Prostate gland (tissue), 2 donors: ENCODE measurements at regions not wholly inside any gene's neighbourhood (a gene's known extent, or its start where the extent isn't known, plus 50 kb on each side); places are given as distances from the start of the nearest gene placed in this dataset.

Source experiments
- POLR2A ChIP-seq: fragments of 450-650 bp; IDR thresholded peaks from one replicate; pipeline ENCODE4 v1.6.1; 2016; ENCODE audit warnings: antibody characterized with exemption, mild to moderate bottlenecking
- TF ChIP-seq, protein P1 (sequence below), 4 experiments: fragments of 200-600 bp in 2 of 4; fragments of 450-650 bp in 2 of 4; sonication (generic) in 2 of 4; IDR thresholded peaks; 1 replicate in 3 of 4; 2 replicates in 1 of 4; pipeline ENCODE4 v1.5.1; 2016 to 2019; ENCODE audit warnings: antibody characterized with exemption in 4 of 4, mild to moderate bottlenecking in 2 of 4, moderate library complexity in 2 of 4

GRCh38 chr18:75677696-75678455 is 250.4 kb upstream of the SMIM21 start:
- TF ChIP-seq, protein P1, sequence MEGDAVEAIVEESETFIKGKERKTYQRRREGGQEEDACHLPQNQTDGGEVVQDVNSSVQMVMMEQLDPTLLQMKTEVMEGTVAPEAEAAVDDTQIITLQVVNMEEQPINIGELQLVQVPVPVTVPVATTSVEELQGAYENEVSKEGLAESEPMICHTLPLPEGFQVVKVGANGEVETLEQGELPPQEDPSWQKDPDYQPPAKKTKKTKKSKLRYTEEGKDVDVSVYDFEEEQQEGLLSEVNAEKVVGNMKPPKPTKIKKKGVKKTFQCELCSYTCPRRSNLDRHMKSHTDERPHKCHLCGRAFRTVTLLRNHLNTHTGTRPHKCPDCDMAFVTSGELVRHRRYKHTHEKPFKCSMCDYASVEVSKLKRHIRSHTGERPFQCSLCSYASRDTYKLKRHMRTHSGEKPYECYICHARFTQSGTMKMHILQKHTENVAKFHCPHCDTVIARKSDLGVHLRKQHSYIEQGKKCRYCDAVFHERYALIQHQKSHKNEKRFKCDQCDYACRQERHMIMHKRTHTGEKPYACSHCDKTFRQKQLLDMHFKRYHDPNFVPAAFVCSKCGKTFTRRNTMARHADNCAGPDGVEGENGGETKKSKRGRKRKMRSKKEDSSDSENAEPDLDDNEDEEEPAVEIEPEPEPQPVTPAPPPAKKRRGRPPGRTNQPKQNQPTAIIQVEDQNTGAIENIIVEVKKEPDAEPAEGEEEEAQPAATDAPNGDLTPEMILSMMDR (IDR thresholded peaks at IDR 0.05), result no peak
- no peak for TF ChIP-seq POLR2A
